ENCODE measurements at regions not wholly inside any gene's neighbourhood (a gene's known extent, or its start where the extent isn't known, plus 50 kb on each side); places are given as distances from the start of the nearest gene placed in this dataset.

- H3K4me3 ChIP-seq (replicated peaks; ENCODE audit: low read depth, low read length): no peak overlapping the region
- TF ChIP-seq CTCF (IDR thresholded peaks at IDR 0.05; ENCODE audit: low read depth, low read length, missing control alignments): no peak
- no peak for DNase-seq (ENCODE audit: extremely low read depth, low read depth)
These were observed 166.2 kb downstream of the URB2 start for GRCh38 chr1:229792012-229792975.

GRCh38 chr1:229793488-229793887 is 167.4 kb downstream of the URB2 start:
- H3K4me3 ChIP-seq (replicated peaks; ENCODE audit: low read depth, low read length): no peak overlapping the region
- TF ChIP-seq CTCF (IDR thresholded peaks at IDR 0.05; ENCODE audit: low read depth, low read length, missing control alignments): no peak
- no peak for DNase-seq (ENCODE audit: extremely low read depth, low read depth)

- no peak overlapping the region for H3K4me3 ChIP-seq (replicated peaks; ENCODE audit: low read depth, low read length)
- no peak for TF ChIP-seq CTCF (IDR thresholded peaks at IDR 0.05; ENCODE audit: low read depth, low read length, missing control alignments)
- no peak for DNase-seq (ENCODE audit: extremely low read depth, low read depth)
These were observed 172.5 kb downstream of the URB2 start for GRCh38 chr1:229798558-229798957.

GRCh38 chr1:229803626-229804217 is 177.7 kb downstream of the URB2 start:
- no peak for TF ChIP-seq CTCF (IDR thresholded peaks at IDR 0.05; ENCODE audit: low read depth, low read length, missing control alignments)
- no peak for DNase-seq (ENCODE audit: extremely low read depth, low read depth)

GRCh38 chr1:229808272-229808671 is 182.2 kb downstream of the URB2 start:
- no peak overlapping the region for H3K4me3 ChIP-seq (replicated peaks; ENCODE audit: low read depth, low read length)
- no peak for DNase-seq (ENCODE audit: extremely low read depth, low read depth)
- no peak for TF ChIP-seq CTCF (IDR thresholded peaks at IDR 0.05; ENCODE audit: low read depth, low read length, missing control alignments)

More at GRCh38 chr1:229803626-229804217, 177.7 kb downstream of the URB2 start:
- H3K4me3 ChIP-seq (replicated peaks; ENCODE audit: low read depth, low read length): no peak overlapping the region

- TF ChIP-seq CTCF (IDR thresholded peaks at IDR 0.05; ENCODE audit: low read depth, low read length, missing control alignments): no peak
- H3K4me3 ChIP-seq (replicated peaks; ENCODE audit: low read depth, low read length): no peak overlapping the region
- DNase-seq (ENCODE audit: extremely low read depth, low read depth): no peak
These were observed 184.1 kb downstream of the URB2 start for GRCh38 chr1:229810140-229810539.
